Endothelial cell of umbilical vein (primary cell): ENCODE measurements at regions not wholly inside any gene's neighbourhood (a gene's known extent, or its start where the extent isn't known, plus 50 kb on each side); places are given as distances from the start of the nearest gene placed in this dataset.

Experiments used
- BruUV-seq: library from RNA; stranded (reverse); fragments of 400-500 nt; replicated peaks from 2 replicates; lab custom pipeline; 2021; lab: Mats Ljungman, UMichigan
- CTCF ChIA-PET: fragments of 300-600, 350-600 bp; sonication (Branson Sonifier 250); formaldehyde crosslinking; loops from one replicate; lab custom pipeline; 2021; ENCODE audit warnings: antibody characterized with exemption, inconsistent platforms; lab: Charles Lee
- POLR2A ChIA-PET: fragments of 300-600, 350-600 bp; sonication (Branson Sonifier 250); formaldehyde crosslinking; loops from one replicate; lab custom pipeline; 2021; ENCODE audit warnings: antibody characterized with exemption, inconsistent platforms; lab: Charles Lee
- DNase-seq: peaks from one replicate; pipeline ENCODE4 v3.0.0-alpha.2; 2011; ENCODE audit warnings: low read depth, low spot score
- FAIRE-seq: peaks from 2 replicates; lab custom pipeline; 2011; peaks lifted over from hg19 to GRCh38; lab: Jason Lieb, UNC
- H2AFZ ChIP-seq: 2 replicates; pipeline ENCODE4 v1.6.0; 2012; ENCODE audit warnings: low read depth, low read length, control low read depth, inconsistent platforms
- H3K27ac ChIP-seq: 2 replicates; pipeline ENCODE4 v1.5.1; 2011; ENCODE audit warnings: low read depth, mild to moderate bottlenecking, control low read depth, low read length, moderate library complexity; ENCODE audit not compliant: insufficient read depth
- H3K27me3 ChIP-seq, 2 experiments: 2 replicates each; pipeline versions ENCODE4 v1.6.0 to v1.6.1; 2011; ENCODE audit warnings: low read length in 2 of 2, mixed read lengths in 1 of 2; ENCODE audit not compliant: control insufficient read depth in 2 of 2, insufficient read depth in 2 of 2
- H3K36me3 ChIP-seq, 2 experiments: 2 replicates in 1 of 2; 3 replicates in 1 of 2; pipeline ENCODE4 v1.5.1; 2011; ENCODE audit warnings: low read length in 2 of 2, mild to moderate bottlenecking in 1 of 2, moderate library complexity in 1 of 2; ENCODE audit not compliant: control insufficient read depth in 2 of 2, insufficient read depth in 2 of 2; ENCODE audit errors: extremely low read depth in 1 of 2
- H3K4me1 ChIP-seq: 3 replicates; pipeline ENCODE4 v1.5.1; 2011; ENCODE audit warnings: mild to moderate bottlenecking, low read length; ENCODE audit not compliant: control insufficient read depth, insufficient read depth; ENCODE audit errors: extremely low read depth
- H3K4me2 ChIP-seq: 2 replicates; pipeline ENCODE4 v1.6.1; 2011; ENCODE audit warnings: low read length, control low read depth, mixed read lengths; ENCODE audit not compliant: insufficient read depth
- H3K4me3 ChIP-seq, 3 experiments: fragments of 200-600 bp in 1 of 3; sonication (generic), shearing (Covaris generic) in 1 of 3; replicated peaks in 1 of 3; 2 replicates each; pipeline ENCODE4 v1.5.1; 2011 to 2016; ENCODE audit warnings: control low read depth in 3 of 3, low read length in 3 of 3, mild to moderate bottlenecking in 2 of 3, inconsistent platforms in 1 of 3, low read depth in 1 of 3, moderate library complexity in 1 of 3; ENCODE audit not compliant: insufficient read depth in 1 of 3
- H3K79me2 ChIP-seq: 2 replicates; pipeline ENCODE4 v1.6.0; 2012; ENCODE audit warnings: low read length, inconsistent platforms; ENCODE audit not compliant: control insufficient read depth, insufficient read depth
- H3K9ac ChIP-seq: replicated peaks from 2 replicates; pipeline ENCODE3; 2011; ENCODE audit warnings: low read length, control low read depth; ENCODE audit not compliant: insufficient read depth; ENCODE audit errors: extremely low read depth
- H3K9me1 ChIP-seq: replicated peaks from 3 replicates; pipeline ENCODE4 v1.6.0; 2011; ENCODE audit warnings: mild to moderate bottlenecking, low read length; ENCODE audit not compliant: control insufficient read depth, insufficient read depth; ENCODE audit errors: extremely low read depth
- H3K9me3 ChIP-seq: replicated peaks from 2 replicates; pipeline ENCODE4 v1.5.1; 2012; ENCODE audit warnings: low read length, inconsistent platforms; ENCODE audit not compliant: control insufficient read depth, insufficient read depth
- H4K20me1 ChIP-seq: replicated peaks from 2 replicates; pipeline ENCODE3; 2011; ENCODE audit warnings: mild to moderate bottlenecking, low read length; ENCODE audit not compliant: control insufficient read depth, insufficient read depth; ENCODE audit errors: extremely low read depth
- EZH2 ChIP-seq: IDR thresholded peaks from 2 replicates; pipeline ENCODE4 v1.6.1; 2012; ENCODE audit warnings: borderline replicate concordance, low read depth, mild to moderate bottlenecking, moderate library complexity, low read length, inconsistent platforms; ENCODE audit not compliant: severe bottlenecking
- FOS ChIP-seq: IDR thresholded peaks from 2 replicates; pipeline ENCODE4 v1.6.1; 2011; ENCODE audit warnings: mild to moderate bottlenecking, low read length, moderate library complexity, borderline replicate concordance; ENCODE audit not compliant: insufficient read depth
- GATA2 ChIP-seq: IDR thresholded peaks from 2 replicates; pipeline ENCODE4 v1.7.0; 2011; ENCODE audit warnings: low read depth, mild to moderate bottlenecking, moderate library complexity, mixed read lengths, low read length; ENCODE audit not compliant: insufficient read length, insufficient read depth
- JUN ChIP-seq: IDR thresholded peaks from 2 replicates; pipeline ENCODE4 v1.6.1; 2011; ENCODE audit warnings: borderline replicate concordance, low read depth; ENCODE audit not compliant: insufficient read length, insufficient read depth
- MYC ChIP-seq: IDR thresholded peaks from one replicate; pipeline ENCODE4 v1.6.1; 2011; ENCODE audit warnings: mild to moderate bottlenecking, low read depth, low read length
- POLR2A ChIP-seq: IDR thresholded peaks from 2 replicates; pipeline ENCODE4 v1.6.1; 2012; ENCODE audit warnings: low read depth, mild to moderate bottlenecking, control low read depth, low read length
- POLR2AphosphoS5 ChIP-seq: IDR thresholded peaks from 2 replicates; pipeline ENCODE4 v1.6.1; 2012; ENCODE audit warnings: low read depth, mild to moderate bottlenecking, control low read depth, low read length, moderate library complexity; ENCODE audit not compliant: insufficient read depth
- dilution Hi-C: fragments of 300-500 bp; cut with MboI; formaldehyde crosslinking; loops from one replicate; pipeline ENCODE4 v1.15.0; 2019; ENCODE audit warnings: low sequenced_read_pairs; ENCODE audit not compliant: extremely low pct_ligation_motif_present
- intact Hi-C: fragments of 100-400 bp; cut with micrococcal nuclease; formaldehyde crosslinking; loops from one replicate; pipeline ENCODE4 v1.10.0; 2022
- TF ChIP-seq, protein P1 (sequence below), 2 donors: IDR thresholded peaks; 1 replicate in 1 of 2; 2 replicates in 1 of 2; pipeline ENCODE4 v1.5.1; 2011; ENCODE audit warnings: low read length in 2 of 2, mild to moderate bottlenecking in 2 of 2, moderate library complexity in 2 of 2, control low read depth in 1 of 2, inconsistent platforms in 1 of 2, low read depth in 1 of 2; ENCODE audit not compliant: insufficient read depth in 1 of 2; ENCODE audit errors: extremely low read depth in 1 of 2
- TF ChIP-seq, protein P2 (sequence below): IDR thresholded peaks from 2 replicates; pipeline ENCODE4 v1.6.1; 2011; ENCODE audit not compliant: insufficient read depth, insufficient read length

DNA sequence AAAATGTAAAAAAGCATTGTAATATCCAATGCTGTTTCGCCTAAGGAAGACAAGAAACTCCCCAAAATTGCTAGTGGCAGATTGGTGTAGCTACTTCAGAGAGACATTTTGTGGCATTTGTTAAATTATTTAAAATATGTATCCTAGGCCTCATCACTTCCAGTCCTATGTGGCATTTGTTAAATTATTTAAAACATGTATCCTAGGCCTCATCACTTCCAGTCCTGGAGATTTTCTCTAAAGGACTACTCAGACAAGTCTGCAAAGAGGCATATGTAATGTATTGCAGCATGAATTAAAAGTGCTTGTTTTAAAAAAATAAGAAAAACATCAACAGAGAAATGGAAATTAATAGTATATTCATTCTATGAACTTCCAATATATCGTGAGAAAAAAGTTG lies 95.6 kb upstream of the KCTD3 start:
- BruUV-seq = no TSS peak
- Histone ChIP-seq H3K27ac (no peak overlapping the region), H3K4me3 (no peak overlapping the region), H3K9me3 (no peaks in the 10 kb centered on the region), H3K36me3 (no peaks in the 10 kb centered on the region), H3K9ac (no peak overlapping the region), H4K20me1 (no peaks in the 10 kb centered on the region), H3K4me1 (no peaks in the 10 kb centered on the region), H3K4me2 (no peak overlapping the region), H3K79me2 (no peaks in the 10 kb centered on the region), H3K9me1 (no peaks in the 10 kb centered on the region), H3K27me3 (no peaks in the 10 kb centered on the region), H2AFZ (no peak overlapping the region)
- dilution Hi-C loops = no loop called here
- CTCF ChIA-PET = no interaction called here
- TF ChIP-seq, protein P1, sequence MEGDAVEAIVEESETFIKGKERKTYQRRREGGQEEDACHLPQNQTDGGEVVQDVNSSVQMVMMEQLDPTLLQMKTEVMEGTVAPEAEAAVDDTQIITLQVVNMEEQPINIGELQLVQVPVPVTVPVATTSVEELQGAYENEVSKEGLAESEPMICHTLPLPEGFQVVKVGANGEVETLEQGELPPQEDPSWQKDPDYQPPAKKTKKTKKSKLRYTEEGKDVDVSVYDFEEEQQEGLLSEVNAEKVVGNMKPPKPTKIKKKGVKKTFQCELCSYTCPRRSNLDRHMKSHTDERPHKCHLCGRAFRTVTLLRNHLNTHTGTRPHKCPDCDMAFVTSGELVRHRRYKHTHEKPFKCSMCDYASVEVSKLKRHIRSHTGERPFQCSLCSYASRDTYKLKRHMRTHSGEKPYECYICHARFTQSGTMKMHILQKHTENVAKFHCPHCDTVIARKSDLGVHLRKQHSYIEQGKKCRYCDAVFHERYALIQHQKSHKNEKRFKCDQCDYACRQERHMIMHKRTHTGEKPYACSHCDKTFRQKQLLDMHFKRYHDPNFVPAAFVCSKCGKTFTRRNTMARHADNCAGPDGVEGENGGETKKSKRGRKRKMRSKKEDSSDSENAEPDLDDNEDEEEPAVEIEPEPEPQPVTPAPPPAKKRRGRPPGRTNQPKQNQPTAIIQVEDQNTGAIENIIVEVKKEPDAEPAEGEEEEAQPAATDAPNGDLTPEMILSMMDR (IDR thresholded peaks at IDR 0.05; ENCODE audit: extremely low read depth in 1 of 2, insufficient read depth in 1 of 2, low read depth in 1 of 2, low read length in 2 of 2) = no peak
- TF ChIP-seq, protein P2, sequence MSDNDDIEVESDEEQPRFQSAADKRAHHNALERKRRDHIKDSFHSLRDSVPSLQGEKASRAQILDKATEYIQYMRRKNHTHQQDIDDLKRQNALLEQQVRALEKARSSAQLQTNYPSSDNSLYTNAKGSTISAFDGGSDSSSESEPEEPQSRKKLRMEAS = no peak
- TF ChIP-seq GATA2 (no peak), POLR2A (no peak), EZH2 (no peak), POLR2AphosphoS5 (no peak), MYC (no peak), JUN (no peak), FOS (no peak)
- intact Hi-C loops = no loop called here
- POLR2A ChIA-PET = no interaction called here
- FAIRE-seq (no peak), DNase-seq (no peak)
